ENCODE measurements at regions not wholly inside any gene's neighbourhood (a gene's known extent, or its start where the extent isn't known, plus 50 kb on each side); places are given as distances from the start of the nearest gene placed in this dataset.

- Histone ChIP-seq H2AFZ (ENCODE audit: control insufficient read depth, low read length) (no peak overlapping the region), H3K27ac (ENCODE audit: control insufficient read depth, insufficient read depth, low read length) (no peak overlapping the region), H3K79me2 (ENCODE audit: control insufficient read depth, insufficient read depth, low read length) (no peaks in the 10 kb centered on the region), H3K9me1 (ENCODE audit: control insufficient read depth, extremely low read depth, insufficient read depth, low read length) (no peaks in the 10 kb centered on the region), H3K4me2 (ENCODE audit: control insufficient read depth, extremely low read depth, insufficient read depth, low read depth, low read length) (no peak overlapping the region), H3K9me3 (ENCODE audit: control insufficient read depth, low read depth, low read length) (no peaks in the 10 kb centered on the region), H3K9ac (ENCODE audit: control insufficient read depth, extremely low read depth, insufficient read depth, low read length) (no peak overlapping the region), H3K27me3 (ENCODE audit: control insufficient read depth, extremely low read depth, insufficient read depth, low read length) (no peaks in the 10 kb centered on the region), H4K20me1 (ENCODE audit: control insufficient read depth, extremely low read depth, insufficient read depth, low read length) (no peaks in the 10 kb centered on the region), H3K4me3 (ENCODE audit: control insufficient read depth in 2 of 3, extremely low read depth in 1 of 3, insufficient read depth in 2 of 3, low read depth in 1 of 3, low read length in 3 of 3) (no peak overlapping the region), H3K4me1 (ENCODE audit: control insufficient read depth, extremely low read depth, insufficient read depth, low read length) (peaks cover 73% of the 10 kb centered on the region), H3K36me3 (ENCODE audit: control insufficient read depth in 2 of 2, extremely low read depth in 1 of 2, insufficient read depth in 2 of 2, low read length in 2 of 2) (no peaks in the 10 kb centered on the region)
- DNase-seq (ENCODE audit: low read depth, low spot score) (no peak), FAIRE-seq (peak; percentile 64)
- no peak for TF ChIP-seq EZH2 (IDR thresholded peaks at IDR 0.05; ENCODE audit: low read length)
- TF ChIP-seq CTCF (optimal IDR thresholded peaks at IDR 0.05 in 1 of 3, IDR thresholded peaks at IDR 0.05 in 1 of 3, conservative IDR thresholded peaks at IDR 0.05 in 1 of 3; ENCODE audit: extremely low read depth in 1 of 3, insufficient read depth in 2 of 3, low read length in 3 of 3) = no peak
- dilution Hi-C loops (cut with MboI; ENCODE audit: extremely low pct_ligation_motif_present, low sequenced_read_pairs) = no loop called here
These were observed 233.8 kb upstream of the JUN start for GRCh38 chr1:59017501-59018231.

- H3K4me2 ChIP-seq (ENCODE audit: control insufficient read depth, extremely low read depth, insufficient read depth, low read depth, low read length) = no peak overlapping the region
- no peaks in the 10 kb centered on the region for H4K20me1 ChIP-seq (ENCODE audit: control insufficient read depth, extremely low read depth, insufficient read depth, low read length)
These were observed 234.6 kb upstream of the JUN start for GRCh38 chr1:59018446-59018845.

More at GRCh38 chr1:59018446-59018845, 234.6 kb upstream of the JUN start:
- no peaks in the 10 kb centered on the region for H3K79me2 ChIP-seq (ENCODE audit: control insufficient read depth, insufficient read depth, low read length)
- no peak overlapping the region for H3K4me3 ChIP-seq (ENCODE audit: control insufficient read depth in 2 of 3, extremely low read depth in 1 of 3, insufficient read depth in 2 of 3, low read depth in 1 of 3, low read length in 3 of 3)
- H3K36me3 ChIP-seq (ENCODE audit: control insufficient read depth in 2 of 2, extremely low read depth in 1 of 2, insufficient read depth in 2 of 2, low read length in 2 of 2) = no peaks in the 10 kb centered on the region
- FAIRE-seq = no peak
- no peak overlapping the region for H3K9ac ChIP-seq (ENCODE audit: control insufficient read depth, extremely low read depth, insufficient read depth, low read length)
- dilution Hi-C loops (cut with MboI; ENCODE audit: extremely low pct_ligation_motif_present, low sequenced_read_pairs) = no loop called here
- H3K9me1 ChIP-seq (ENCODE audit: control insufficient read depth, extremely low read depth, insufficient read depth, low read length) = no peaks in the 10 kb centered on the region
- H3K27ac ChIP-seq (ENCODE audit: control insufficient read depth, insufficient read depth, low read length) = no peak overlapping the region
- DNase-seq (ENCODE audit: low read depth, low spot score) = no peak
- TF ChIP-seq CTCF (optimal IDR thresholded peaks at IDR 0.05 in 1 of 3, IDR thresholded peaks at IDR 0.05 in 1 of 3, conservative IDR thresholded peaks at IDR 0.05 in 1 of 3; ENCODE audit: extremely low read depth in 1 of 3, insufficient read depth in 2 of 3, low read length in 3 of 3) = no peak
- no peak for TF ChIP-seq EZH2 (IDR thresholded peaks at IDR 0.05; ENCODE audit: low read length)
- peak overlapping the region; percentile 28 for H2AFZ ChIP-seq (ENCODE audit: control insufficient read depth, low read length)
- H3K27me3 ChIP-seq (ENCODE audit: control insufficient read depth, extremely low read depth, insufficient read depth, low read length) = no peaks in the 10 kb centered on the region
- H3K9me3 ChIP-seq (ENCODE audit: control insufficient read depth, low read depth, low read length) = no peaks in the 10 kb centered on the region
- peaks cover 65% of the 10 kb centered on the region for H3K4me1 ChIP-seq (ENCODE audit: control insufficient read depth, extremely low read depth, insufficient read depth, low read length)
